Fibroblast of skin of back (primary cell): ENCODE measurements at regions not wholly inside any gene's neighbourhood (a gene's known extent, or its start where the extent isn't known, plus 50 kb on each side); places are given as distances from the start of the nearest gene placed in this dataset.

ENCODE experiments used
- DNase-seq: peaks from one replicate; pipeline ENCODE4 v3.0.0-alpha.2; 2013

DNA sequence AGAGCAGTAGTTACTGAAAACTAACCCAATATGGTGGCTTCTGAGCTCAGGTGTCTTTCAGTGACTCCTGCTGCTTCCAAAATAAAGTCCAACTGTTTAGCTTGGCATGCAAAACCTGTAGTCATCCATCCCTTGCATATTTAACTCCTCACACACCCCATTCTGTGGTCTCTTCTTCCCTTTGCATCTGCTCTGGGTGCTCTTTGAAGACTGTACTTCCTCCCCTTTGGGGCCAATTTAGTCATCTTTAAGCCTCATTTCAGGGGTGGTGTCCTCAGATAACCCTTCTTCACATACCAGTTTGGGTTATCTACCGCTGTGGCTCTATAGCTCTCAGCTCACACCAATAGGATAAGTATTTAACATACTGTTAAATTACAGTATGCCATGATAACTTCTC lies 209.9 kb upstream of the DMRT1 start:
- DNase-seq, result peak; percentile 26

DNA sequence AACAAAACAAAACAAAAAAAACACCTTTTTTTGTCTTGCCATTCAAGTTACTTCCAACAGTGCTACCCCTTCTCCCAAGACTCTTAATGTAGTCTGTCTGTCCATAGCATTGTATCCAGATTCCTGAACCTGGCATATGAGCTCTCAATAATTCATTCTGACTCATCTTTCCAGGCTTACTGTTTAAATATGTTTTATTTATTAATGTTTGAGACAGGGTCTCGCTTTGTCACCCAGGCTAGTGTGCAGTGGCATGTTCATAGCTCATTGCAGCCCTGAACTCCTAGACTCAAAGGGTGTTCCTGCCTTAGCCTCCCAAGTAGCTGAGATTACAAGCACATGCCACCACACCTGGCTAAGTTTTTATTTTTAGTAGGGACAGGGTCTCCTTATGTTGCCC lies 208.0 kb upstream of the DMRT1 start:
- no peak for DNase-seq

DNA sequence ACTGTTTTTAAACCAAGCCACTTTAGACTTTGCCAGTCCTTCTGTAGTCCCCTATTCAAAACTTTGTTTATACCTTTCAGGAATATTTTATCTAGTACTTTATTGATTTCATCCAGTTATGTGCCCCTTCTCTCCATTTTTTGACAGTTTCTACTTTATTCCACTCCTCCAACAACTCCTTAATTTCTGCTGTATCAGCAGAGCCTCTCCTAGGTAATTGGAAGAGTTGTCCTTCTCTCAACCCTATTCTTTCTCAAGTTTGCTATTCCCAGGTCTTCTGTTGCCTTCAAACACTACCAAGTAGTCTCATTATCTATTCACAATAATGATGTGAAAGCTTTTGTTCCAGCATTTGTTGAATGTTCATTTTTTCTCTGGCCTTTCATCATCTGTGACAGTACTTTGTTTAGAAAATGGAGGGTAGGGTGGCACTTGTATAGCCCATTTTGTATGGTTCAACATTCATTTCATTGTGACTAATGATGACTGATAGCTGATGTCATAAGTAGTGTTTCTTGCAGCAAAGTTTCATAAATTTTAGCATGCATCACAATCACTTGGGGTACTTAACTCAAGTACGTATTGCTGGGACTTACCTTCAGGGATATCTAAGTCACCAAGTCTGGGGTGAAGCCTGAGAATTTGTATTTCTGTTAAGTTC lies 204.4 kb upstream of the DMRT1 start:
- DNase-seq, result no peak

DNA sequence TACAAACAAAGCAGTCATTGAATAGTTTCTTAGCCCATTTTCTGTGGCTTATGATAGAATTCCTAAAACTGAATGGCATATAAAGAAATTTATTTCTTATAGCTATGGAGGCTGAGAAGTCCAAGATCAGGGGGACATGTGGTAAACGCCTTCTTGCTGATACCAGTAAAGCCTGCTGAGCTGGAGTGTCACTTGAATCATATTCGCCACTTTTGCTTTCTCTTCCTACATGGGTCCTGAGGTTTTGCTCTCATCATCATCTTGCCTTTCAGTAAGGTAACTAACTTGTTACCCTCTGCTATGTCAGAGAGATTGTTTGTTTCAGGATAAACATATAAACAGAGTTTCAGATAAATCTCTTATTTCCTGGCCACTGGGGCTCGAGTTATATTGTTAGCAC lies 203.3 kb upstream of the DMRT1 start:
- no peak for DNase-seq

DNA sequence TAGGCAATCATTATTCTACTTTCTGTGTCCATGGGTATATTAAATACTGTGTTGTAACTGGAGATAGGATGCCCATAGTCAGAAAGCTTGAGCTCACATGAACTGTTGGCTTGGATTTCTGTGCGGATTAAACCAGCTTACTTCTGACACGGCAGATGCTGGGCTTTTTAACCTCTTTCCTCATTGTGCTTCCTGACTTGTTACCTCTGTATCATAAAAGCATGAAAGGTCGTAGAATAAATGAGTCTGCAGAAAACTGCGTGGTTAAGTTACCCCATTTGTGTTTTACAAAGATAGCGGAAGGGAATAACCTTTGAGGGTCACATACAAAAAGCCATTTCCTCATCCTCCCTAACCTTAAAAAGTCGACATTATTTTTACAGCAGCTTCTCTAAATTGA lies 199.5 kb upstream of the DMRT1 start:
- DNase-seq, result no peak

DNA sequence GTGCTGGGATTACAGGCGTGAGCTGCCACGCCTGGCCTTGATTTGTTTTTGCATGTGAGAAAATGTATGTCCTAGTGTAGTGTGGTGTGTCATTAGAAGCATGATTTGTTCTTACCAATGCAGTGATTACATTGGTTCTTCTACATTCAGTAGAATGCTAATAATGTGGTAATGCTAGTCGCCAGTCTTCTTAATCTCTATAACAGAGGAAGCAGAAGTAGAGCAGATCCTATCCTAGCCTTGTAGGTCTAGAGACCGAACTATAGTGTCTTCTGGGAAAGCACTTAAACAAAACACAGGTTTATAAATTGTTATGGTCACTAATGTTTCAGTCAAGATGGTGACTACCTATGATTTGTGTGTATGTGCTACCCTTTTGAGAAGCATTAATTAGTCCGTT lies 197.5 kb upstream of the DMRT1 start:
- DNase-seq, result no peak

DNA sequence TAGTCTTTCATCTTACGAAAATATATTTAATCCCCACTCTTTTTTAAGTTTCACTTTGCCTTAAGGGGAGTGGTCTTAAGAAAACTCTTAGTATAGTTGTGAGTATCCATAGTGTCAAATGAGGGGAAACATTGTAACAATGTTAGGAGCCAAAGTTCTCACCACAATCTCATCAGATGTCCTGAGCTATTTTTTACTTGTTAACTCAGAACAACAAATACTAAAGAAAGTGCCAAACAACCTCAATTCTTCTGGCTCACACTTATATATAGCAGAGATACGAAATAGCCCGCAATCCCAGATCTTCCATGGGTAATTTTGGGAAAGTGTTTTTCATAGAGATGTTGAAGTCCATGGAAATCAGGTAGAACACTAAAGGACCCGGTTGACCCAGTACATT lies 194.0 kb upstream of the DMRT1 start:
- DNase-seq, result no peak

DNA sequence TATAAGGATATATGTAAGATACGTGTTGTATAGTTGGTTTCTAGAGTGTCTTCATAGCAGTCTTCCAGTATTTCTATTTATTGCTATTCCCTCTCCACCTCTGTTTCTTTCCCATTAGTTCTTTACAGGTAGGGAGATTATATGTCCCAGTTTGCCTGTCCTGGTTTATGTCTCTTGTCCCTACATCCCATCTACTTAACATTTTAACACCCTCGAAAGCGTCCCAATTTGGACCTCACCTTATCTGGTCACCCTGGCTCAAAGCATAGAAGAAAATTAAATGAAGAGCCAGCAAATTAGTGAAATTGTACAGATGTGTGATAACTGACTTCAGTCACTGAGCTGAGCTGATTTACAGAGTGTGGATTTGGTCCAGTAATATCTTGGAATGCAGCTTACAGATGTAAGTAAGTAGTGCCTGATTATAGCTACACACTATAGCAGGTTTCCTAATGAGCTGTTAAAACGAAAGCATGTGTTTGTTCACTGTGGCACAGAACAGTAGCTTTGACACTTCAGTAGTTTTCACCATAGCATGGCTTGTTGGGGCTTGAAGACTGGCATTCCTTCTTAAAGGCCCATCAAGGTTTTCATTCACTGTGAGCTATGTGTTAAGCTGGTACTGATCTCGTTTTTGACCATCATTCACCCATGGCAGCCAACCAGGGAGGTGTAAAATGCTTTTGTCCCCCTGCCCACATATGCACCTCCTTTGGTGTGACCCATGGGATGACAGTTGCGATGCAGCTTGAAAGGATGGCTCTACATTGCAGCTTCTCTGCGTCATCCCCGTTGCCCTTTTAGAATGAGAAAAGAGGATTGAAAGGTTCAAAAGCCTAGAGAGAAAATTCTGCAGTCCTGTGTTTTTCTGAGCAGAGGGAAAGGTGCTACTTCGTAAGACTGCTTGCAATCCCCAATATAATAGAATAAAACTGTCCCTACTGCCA lies 192.1 kb upstream of the DMRT1 start:
- no peak for DNase-seq

DNA sequence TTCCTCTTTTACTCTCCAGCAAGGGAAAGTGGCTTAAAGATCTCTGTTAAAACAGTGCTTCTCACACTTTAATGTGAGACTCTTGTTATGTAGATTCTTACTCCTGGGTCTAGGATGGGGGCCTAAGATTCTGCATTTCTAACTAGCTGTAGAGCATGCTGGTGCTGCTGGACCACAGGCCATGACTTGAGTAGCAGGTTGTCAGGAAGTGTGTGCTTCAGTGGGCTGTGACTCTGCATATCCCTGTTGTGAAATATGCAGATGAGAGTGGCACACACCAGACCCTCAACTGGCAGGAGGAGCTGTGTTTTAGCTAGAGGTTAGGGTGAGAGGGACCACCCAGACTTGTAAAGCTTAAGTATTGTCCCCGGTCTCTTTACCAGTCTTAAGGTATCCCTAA lies 191.1 kb upstream of the DMRT1 start:
- DNase-seq, result no peak

DNA sequence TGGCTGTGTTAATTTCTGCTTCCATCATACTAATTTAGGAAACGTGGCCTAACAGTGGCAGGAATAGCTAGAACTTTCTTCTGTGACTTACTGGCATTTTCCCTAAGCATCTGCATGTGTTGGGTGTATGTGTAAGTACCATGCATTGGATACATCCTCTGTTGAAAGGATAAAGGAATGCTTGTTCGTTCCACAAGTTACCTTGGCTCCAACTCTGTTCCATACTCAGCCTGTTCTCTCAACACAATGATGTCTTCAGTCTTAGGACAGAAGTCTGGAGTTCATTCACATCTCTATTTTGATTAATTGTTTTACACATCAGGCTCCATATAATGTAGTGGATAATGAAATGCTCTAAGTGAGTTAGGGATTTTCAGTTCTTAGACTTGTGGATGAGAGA lies 190.1 kb upstream of the DMRT1 start:
- no peak for DNase-seq

DNA sequence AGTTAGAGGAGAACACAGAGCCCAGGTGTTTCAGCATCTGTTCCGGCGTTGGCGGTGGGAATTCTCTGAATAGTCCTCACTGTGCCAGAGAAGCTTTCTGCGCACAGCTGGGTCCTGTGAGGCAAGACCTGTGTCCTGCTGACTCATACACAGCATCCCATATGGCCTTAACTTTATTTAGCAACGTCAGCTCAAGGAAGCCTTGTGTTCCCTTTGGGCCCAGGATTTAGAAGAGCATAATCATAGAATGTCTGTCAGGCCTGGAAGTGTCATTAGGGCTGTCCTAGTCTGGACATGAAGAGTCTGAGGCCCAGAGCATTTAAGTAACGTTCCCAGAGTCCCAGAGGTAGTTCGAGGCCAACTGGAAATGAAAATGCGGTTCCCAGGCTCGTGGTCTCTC lies 188.6 kb upstream of the DMRT1 start:
- no peak for DNase-seq

DNA sequence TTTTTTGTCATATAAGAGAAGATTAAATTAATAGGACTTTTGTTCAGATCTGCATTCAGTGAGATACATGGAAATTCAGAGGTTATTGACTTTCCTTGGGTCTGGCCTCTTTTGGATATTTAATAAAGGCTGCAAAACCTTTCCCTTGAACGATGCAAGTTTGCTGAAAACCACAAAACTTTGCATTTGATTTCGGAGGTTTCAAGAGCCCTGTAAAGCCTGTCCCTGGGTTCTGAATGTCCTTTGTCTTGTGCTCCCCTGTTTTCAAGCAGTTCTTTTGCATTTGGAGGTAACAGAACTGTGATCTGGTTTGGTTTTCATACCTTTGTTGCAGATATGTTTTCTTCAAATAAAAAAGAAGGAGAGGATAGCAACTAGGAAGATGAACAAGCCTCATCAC lies 188.1 kb upstream of the DMRT1 start:
- no peak for DNase-seq

DNA sequence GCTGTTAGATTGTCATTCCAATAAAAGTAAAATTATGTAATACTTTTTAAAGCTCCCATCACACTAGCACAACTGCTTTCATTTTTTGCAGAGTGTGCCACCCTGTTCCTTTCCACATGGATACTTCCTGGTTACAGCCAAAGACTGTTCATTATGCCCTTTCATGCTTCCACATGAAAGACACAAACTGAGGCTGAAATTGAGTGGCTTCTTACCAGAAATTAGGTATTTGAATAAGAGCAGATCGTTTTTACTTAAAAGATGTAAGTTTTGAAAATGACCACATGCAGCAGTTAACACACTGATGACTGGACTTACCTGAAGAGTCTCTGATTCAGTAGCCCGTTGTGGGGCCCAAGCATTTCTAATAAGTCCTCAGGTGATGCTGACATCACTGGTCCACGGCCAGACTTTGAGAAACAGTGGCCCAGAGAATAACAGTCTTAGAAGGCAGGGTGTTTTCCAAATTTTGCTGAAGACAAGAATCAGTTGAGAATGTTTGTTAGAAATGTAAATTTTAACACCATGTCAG lies 187.6 kb upstream of the DMRT1 start:
- DNase-seq, result no peak

DNA sequence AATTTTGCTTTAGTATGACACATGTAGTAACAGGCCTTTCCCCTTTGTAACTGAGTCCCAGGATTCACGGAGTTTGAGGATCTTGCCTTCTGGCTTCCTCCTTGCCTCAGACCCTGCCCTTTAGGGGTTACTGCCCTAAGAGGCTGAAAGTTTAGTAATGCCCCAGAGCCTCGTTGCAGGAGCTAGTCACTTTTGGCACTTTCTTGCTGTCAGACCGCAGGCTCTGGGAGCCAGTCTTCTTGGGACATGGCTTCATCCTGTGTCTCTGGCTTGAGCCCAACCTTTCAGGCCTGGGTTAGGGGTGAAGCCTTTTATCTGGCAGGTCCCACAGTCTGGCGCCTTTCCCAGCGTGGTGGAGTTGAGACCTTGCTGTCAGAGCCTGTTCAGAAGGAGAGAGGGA lies 185.6 kb upstream of the DMRT1 start:
- no peak for DNase-seq

DNA sequence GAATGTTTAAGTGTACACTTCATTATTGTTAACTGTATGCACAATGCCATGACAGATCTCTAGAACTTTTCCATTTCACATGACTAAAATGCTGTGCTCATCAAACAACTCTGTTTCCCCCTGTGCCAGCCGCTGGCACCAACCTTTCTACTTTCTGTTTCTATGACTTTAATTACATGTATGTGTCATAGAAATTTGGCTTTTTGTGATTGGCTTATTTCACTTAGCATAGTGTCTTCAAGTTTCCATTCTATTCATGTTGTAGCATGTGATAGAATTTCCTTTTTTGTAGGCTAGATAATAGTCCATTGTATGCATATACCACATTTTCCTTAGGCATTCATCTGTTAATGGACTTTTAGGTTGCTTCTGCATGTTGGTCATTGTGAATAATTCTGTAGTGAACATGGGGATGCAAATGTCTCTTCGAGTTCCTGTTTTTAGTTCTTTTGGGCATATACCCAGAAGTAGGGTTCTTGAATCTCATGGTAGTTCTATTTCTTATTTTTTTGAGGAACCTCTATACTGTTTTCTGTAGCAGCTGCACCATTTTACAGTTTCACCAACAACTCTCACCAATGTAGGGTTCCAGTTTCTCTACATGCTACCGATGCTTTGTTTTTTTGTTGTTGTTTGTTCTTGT lies 184.4 kb upstream of the DMRT1 start:
- no peak for DNase-seq

DNA sequence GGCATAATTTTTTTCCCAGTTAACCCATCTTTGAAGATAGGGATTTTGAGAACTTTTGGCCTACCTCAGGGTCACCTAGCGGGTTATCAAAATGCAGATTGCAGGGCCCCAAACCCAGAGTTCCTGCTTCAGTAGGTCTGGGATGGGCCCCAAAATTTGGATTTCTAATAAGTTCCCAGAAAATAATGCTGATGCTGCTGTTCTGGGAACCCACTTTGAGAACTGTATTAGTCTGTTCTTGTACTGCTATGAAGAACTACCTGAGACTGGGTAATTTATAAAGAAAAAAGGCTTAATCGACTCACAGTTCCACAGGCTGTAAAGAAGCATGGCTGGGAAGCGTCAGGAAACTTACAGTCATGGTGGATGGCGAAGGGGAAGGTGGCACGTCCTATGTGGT lies 182.2 kb upstream of the DMRT1 start:
- DNase-seq, result no peak

DNA sequence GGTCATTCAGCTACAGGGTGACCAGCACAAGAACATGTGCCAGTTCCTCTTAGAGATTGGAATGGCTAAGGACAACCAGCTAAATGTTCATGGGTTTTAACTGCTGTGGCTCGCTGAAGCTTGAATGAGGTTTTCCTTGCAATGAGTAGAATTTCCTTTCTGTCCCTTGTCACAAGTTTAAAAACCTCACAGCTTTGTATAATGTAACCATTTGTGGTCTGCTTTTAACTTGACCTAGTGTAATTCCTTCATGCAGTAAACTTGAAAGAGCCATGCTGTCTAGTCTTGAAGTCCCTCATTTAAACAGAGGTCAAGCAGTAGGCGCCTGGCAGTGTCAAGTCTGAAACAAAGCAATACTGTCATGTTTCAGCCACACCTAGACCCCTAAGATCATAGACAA lies 181.3 kb upstream of the DMRT1 start:
- DNase-seq, result no peak

DNA sequence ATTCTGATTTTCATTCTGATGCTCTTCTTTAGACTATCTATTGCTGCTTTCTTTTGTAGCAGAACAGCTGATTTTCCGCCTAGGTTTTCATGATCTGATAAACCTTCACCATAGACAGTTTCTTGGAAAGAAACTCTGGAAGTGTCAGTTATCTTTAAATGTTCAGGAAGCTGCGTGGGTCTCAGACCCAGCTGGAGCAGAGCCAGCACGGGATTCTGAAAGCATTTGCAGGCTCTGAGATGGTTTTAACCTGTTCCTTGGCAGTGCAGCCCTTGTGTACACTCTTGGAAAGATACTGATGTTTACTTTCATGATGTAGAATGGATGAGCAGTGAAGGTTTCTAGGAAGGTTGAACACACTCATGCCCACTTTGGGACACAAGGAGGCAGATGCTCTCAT lies 178.0 kb upstream of the DMRT1 start:
- no peak for DNase-seq

DNA sequence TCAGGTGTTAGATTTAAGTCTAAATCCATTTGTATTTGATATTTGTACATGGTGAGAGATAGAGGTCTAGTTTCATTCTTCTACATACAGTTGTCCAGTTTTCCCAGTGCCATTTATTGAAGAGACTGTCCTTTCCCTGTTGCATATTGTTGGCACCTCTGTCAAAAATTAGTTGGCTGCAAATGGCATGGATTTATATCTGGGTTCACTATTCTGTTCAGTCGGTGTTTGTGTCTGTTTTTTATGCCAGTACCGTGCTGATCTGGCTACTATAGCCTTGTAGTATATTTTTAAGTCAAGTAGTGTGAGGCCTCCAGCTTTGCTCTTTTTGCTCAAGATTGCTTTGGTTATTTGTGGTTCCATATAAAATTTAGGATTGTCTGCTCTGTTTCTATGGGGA lies 176.2 kb upstream of the DMRT1 start:
- DNase-seq, result no peak

DNA sequence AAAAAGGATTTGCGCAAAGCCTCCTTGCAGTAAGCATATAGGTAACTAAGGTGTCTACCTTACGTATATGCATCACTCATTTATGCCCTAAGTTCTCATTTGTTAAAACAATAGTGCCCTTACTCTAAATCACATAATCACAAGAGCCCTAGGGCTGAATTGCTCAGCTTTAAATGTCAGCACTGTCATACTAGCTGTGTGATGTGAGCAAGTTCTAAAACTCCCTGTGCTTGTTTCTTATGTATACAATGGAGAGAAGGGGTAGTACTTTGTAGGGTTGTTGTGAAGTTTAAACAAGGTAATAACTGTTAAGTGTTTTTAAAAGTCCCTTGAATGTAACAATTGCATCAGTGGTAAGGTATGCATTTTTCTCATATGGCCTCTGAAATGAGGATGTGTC lies 169.5 kb upstream of the DMRT1 start:
- DNase-seq, result no peak

DNA sequence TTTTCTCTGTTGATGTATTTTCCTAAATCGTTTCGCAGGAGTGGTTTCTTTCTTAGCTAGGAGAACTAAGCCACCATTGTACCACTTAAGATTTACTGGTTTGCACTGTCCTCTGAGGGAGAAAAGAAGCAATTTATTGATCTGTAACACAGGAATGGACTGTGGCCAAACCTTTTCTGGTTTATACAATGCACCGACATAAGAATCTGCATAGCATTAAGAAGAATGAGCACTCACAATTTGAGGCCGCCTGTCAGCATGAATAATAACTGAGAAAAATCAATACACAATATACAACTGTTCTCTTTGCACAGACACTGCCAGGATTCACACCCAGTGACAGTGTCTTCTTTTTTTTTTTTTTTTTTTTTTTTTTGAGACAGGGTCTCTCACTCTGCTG lies 168.6 kb upstream of the DMRT1 start:
- no peak for DNase-seq

DNA sequence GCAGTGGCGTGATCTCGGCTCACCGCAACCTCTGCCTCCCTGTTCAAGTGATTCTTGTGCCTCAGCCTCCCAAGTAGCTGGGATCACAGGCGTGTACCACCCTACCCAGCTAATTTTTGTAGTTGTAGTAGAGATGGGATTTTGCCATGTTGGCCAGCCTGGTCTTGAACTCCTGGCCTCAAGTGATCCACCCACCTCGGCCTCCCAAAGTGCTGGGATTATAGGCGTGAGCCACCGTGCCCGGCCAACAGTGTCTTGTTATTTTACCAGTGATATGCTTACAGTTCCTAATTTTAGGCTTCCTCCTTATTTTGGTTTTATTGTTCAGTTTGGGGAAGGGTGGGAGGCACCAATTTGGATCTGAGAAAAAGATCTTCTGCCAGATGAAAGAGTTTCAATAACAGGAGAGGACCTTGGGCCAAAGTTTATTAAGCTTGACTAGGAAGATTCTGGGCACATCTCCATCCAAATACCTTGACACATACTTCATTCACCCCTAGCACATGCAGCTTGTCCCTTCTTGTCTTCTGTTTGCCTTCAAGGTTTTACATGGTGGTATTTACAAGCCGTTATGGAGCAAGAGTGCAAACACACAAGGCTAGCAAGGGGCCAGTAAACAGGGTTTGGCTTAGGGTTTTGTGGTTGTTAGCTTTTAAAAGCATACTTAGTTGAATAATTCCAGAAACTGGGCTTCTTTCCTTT lies 168.1 kb upstream of the DMRT1 start:
- no peak for DNase-seq

DNA sequence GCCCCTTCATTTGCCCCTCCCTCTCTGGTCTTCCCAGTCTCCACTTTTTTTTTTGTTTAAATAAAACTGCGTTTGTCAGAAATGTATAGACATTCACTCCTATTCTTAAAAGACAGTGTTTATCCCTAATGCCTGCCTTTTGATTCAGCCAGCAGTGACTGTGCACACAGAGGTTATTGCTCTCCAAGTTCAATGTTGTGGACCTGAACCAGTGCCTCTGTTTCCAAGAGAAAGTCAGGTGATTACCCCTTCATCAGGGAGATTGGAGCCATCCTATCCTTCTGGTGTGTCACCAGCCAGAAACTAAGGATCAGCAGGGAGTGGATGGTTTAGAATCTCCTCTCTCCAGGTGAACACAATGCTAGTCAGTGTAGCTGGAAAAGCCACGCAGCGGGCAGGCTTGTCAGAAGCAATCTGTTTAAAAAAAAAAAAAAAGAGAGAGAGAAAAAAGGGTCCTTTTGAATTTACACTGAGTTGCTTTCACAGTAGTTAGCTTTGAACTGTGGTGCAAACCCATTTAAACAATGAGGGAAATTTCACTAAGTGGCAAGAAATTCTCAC lies 167.5 kb upstream of the DMRT1 start:
- no peak for DNase-seq
